ENCODE measurements at regions not wholly inside any gene's neighbourhood (a gene's known extent, or its start where the extent isn't known, plus 50 kb on each side); places are given as distances from the start of the nearest gene placed in this dataset.

DNA sequence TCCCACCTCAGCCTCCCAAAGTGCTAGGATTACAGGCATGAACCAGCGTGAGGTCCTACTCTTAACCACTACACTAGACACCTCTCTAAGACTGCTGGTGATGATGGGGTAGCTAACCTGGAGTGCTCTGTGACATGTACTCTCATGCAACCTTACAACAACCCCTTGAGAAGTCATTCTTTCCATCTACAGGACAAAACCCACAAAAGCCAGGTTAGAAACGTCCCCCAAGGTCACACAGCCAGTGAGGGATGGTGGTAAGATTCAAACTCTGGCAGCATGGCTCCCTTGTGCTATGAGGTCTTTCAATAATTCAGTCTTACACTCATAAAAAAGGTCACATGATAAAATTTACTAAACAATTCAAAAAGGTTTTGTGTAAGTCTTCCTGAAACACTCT is 94.8 kb upstream of the SERTAD2 start:
- Histone ChIP-seq H3F3A (ENCODE audit: insufficient read depth, low read length) (peaks cover 33% of the 10 kb centered on the region), H3K79me2 (ENCODE audit: low read length) (peaks cover 30% of the 10 kb centered on the region), H3K4me2 (ENCODE audit: low read depth, low read length) (peak overlapping the region; percentile 92), H3K27me3 (replicated peaks; ENCODE audit: insufficient read depth, low read length) (no peaks in the 10 kb centered on the region), H3K4me1 (ENCODE audit: low read length) (peaks cover 13% of the 10 kb centered on the region), H3K36me3 (replicated peaks; ENCODE audit: insufficient read depth, low read length) (no peaks in the 10 kb centered on the region), H2AFZ (ENCODE audit: low read length) (peak overlapping the region; percentile 19), H3K27ac (ENCODE audit: low read length) (peak overlapping the region; percentile 85; the same call in 1 of the 2 replicates), H3K4me3 (ENCODE audit: low read length) (peak overlapping the region; percentile 94), H4K20me1 (ENCODE audit: insufficient read depth, low read length) (no peaks in the 10 kb centered on the region), H3K9me3 (replicated peaks; ENCODE audit: insufficient read depth, low read length) (no peaks in the 10 kb centered on the region), H3K9me2 (replicated peaks; ENCODE audit: insufficient read depth, low read length) (no peaks in the 10 kb centered on the region), H3K9ac (ENCODE audit: low read length) (peak overlapping the region; percentile 82; the same call in 1 of the 2 replicates)
- TF ChIP-seq EZH2phosphoT487 (IDR thresholded peaks at IDR 0.05; ENCODE audit: low read length), result no peak
- DNase-seq, result peak; percentile 28

DNA sequence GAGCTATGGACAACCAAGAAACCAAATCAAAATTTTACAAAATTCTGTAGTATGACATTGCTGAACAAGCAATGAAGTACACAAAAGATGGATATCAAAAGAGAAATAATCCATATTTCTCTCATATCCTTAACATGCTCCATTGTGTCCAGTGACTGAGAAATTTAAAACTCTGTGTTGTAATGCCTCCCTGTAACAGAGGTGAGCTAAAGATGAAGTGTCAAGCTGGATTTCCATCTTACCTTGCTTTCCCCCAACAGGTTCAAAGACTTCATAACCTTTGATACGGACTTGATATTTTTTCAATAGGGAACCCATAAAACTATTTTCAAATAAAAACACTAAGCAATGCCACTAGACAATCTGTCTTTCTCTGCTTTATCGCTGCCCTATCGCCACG is 95.7 kb upstream of the SERTAD2 start:
- Histone ChIP-seq H2AFZ (ENCODE audit: low read length) (peak overlapping the region; percentile 94), H3F3A (ENCODE audit: insufficient read depth, low read length) (peaks cover 33% of the 10 kb centered on the region), H3K27ac (ENCODE audit: low read length) (peak overlapping the region; percentile 85; the same call in 1 of the 2 replicates), H3K4me3 (ENCODE audit: low read length) (peak overlapping the region; percentile 94), H3K79me2 (ENCODE audit: low read length) (peaks cover 27% of the 10 kb centered on the region), H3K4me2 (ENCODE audit: low read depth, low read length) (peak overlapping the region; percentile 92), H4K20me1 (ENCODE audit: insufficient read depth, low read length) (no peaks in the 10 kb centered on the region), H3K9ac (ENCODE audit: low read length) (peak overlapping the region; percentile 82), H3K4me1 (ENCODE audit: low read length) (peaks cover 13% of the 10 kb centered on the region), H3K9me2 (replicated peaks; ENCODE audit: insufficient read depth, low read length) (no peaks in the 10 kb centered on the region), H3K9me3 (replicated peaks; ENCODE audit: insufficient read depth, low read length) (no peaks in the 10 kb centered on the region), H3K36me3 (replicated peaks; ENCODE audit: insufficient read depth, low read length) (no peaks in the 10 kb centered on the region), H3K27me3 (replicated peaks; ENCODE audit: insufficient read depth, low read length) (no peaks in the 10 kb centered on the region)
- no peak for TF ChIP-seq EZH2 (optimal IDR thresholded peaks at IDR 0.05; ENCODE audit: low read depth, low read length)
- TF ChIP-seq, protein P1, sequence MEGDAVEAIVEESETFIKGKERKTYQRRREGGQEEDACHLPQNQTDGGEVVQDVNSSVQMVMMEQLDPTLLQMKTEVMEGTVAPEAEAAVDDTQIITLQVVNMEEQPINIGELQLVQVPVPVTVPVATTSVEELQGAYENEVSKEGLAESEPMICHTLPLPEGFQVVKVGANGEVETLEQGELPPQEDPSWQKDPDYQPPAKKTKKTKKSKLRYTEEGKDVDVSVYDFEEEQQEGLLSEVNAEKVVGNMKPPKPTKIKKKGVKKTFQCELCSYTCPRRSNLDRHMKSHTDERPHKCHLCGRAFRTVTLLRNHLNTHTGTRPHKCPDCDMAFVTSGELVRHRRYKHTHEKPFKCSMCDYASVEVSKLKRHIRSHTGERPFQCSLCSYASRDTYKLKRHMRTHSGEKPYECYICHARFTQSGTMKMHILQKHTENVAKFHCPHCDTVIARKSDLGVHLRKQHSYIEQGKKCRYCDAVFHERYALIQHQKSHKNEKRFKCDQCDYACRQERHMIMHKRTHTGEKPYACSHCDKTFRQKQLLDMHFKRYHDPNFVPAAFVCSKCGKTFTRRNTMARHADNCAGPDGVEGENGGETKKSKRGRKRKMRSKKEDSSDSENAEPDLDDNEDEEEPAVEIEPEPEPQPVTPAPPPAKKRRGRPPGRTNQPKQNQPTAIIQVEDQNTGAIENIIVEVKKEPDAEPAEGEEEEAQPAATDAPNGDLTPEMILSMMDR (IDR thresholded peaks at IDR 0.05; ENCODE audit: low read length), result no peak
- TF ChIP-seq EZH2phosphoT487 (IDR thresholded peaks at IDR 0.05; ENCODE audit: low read length), result no peak
- DNase-seq, result peak; percentile 37

DNA sequence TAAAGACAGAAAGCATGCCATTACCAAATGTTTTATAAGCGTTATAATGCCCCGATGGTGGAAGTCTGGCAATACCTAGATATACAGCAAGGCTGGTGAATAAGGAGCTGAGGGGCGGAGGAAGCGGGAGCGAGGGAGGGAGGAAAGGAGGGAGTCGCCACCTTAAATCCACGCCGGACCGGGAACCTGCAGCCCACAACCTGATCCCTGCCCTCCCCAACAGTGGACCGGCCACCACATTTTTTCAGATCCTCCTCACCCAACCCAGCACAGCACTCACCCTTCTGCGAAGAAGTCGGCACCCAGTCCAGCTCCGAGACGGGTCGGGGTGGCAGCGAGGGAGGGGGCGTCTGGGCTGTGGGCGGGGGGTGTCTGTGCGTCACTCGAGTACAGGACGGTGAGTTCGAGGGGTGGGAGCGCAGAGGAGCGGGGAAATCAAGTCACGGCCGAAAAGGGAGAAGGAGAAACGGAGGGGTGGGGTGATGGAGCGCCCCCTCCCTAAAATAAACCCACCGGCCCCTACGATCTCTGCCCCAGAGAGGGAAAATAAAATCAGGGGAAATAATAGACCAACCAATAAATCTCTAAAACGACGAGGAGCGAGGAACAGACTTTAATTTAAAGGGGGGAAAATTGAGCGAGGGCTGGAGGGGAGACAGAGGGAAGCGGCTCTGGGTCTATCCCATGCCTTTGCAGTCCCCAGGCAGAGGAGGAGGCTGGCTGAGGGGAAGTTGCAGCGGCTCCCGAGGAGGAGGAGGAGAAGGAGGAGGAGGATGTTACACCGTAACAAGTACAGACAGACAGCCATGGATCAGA is 96.5 kb upstream of the SERTAD2 start:
- Histone ChIP-seq H3K4me1 (ENCODE audit: low read length) (peaks cover 13% of the 10 kb centered on the region), H3K79me2 (ENCODE audit: low read length) (peaks cover 23% of the 10 kb centered on the region), H3K9ac (ENCODE audit: low read length) (peak overlapping the region; percentile 82), H3K27me3 (replicated peaks; ENCODE audit: insufficient read depth, low read length) (no peaks in the 10 kb centered on the region), H3F3A (ENCODE audit: insufficient read depth, low read length) (peaks cover 33% of the 10 kb centered on the region), H3K9me3 (replicated peaks; ENCODE audit: insufficient read depth, low read length) (no peaks in the 10 kb centered on the region), H3K36me3 (replicated peaks; ENCODE audit: insufficient read depth, low read length) (no peaks in the 10 kb centered on the region), H3K27ac (ENCODE audit: low read length) (peak overlapping the region; percentile 85; the same call in 1 of the 2 replicates), H3K4me2 (ENCODE audit: low read depth, low read length) (peak overlapping the region; percentile 92), H3K4me3 (ENCODE audit: low read length) (peak overlapping the region; percentile 94), H4K20me1 (ENCODE audit: insufficient read depth, low read length) (no peaks in the 10 kb centered on the region), H3K9me2 (replicated peaks; ENCODE audit: insufficient read depth, low read length) (no peaks in the 10 kb centered on the region), H2AFZ (ENCODE audit: low read length) (peak overlapping the region; percentile 94)
- TF ChIP-seq EZH2 (optimal IDR thresholded peaks at IDR 0.05; ENCODE audit: low read depth, low read length), result no peak
- TF ChIP-seq EZH2phosphoT487 (IDR thresholded peaks at IDR 0.05; ENCODE audit: low read length), result no peak
- TF ChIP-seq, protein P1 (IDR thresholded peaks at IDR 0.05; ENCODE audit: low read length), result no peak
- DNase-seq, result peak; percentile 39

Measured in MM.1S (cell line).